Prostate gland (tissue), 2 donors: ENCODE measurements at regions not wholly inside any gene's neighbourhood (a gene's known extent, or its start where the extent isn't known, plus 50 kb on each side); places are given as distances from the start of the nearest gene placed in this dataset.
"Not testable (repeated sequence)": the region's sequence is repeated elsewhere in the genome, so short reads cannot be mapped to it uniquely, and the experiment has no call there.

Experiments used
- DNase-seq: peaks from one replicate; pipeline ENCODE4 v3.0.0-alpha.2; 2019; ENCODE audit warnings: low spot score
- H3K27ac ChIP-seq, 2 donors: fragments of 200-600 bp; sonication (generic); 2 replicates each; pipeline ENCODE4 v1.5.1; 2017 to 2019
- H3K27me3 ChIP-seq: fragments of 200-600 bp; sonication (generic); replicated peaks from 2 replicates; pipeline ENCODE4 v1.5.1; 2019; ENCODE audit not compliant: insufficient read depth
- H3K36me3 ChIP-seq, 2 donors: fragments of 200-600 bp; sonication (generic); 1 replicate in 1 of 2; 2 replicates in 1 of 2; pipeline versions ENCODE4 v1.5.1 to v1.8.1; 2017 to 2019
- H3K4me1 ChIP-seq: fragments of 200-600 bp; sonication (generic); replicated peaks from 2 replicates; pipeline ENCODE4 v1.5.1; 2019
- H3K4me3 ChIP-seq, 2 donors: fragments of 200-600 bp; sonication (generic); 2 replicates each; pipeline ENCODE4 v1.5.1; 2017 to 2019
- H3K9me3 ChIP-seq: fragments of 200-600 bp; sonication (generic); 2 replicates; pipeline ENCODE4 v1.5.1; 2017
- CTCF ChIP-seq, 4 experiments: fragments of 200-600 bp in 2 of 4; fragments of 450-650 bp in 2 of 4; sonication (generic) in 2 of 4; IDR thresholded peaks; 1 replicate in 3 of 4; 2 replicates in 1 of 4; pipeline ENCODE4 v1.5.1; 2016 to 2019; ENCODE audit warnings: antibody characterized with exemption in 4 of 4, mild to moderate bottlenecking in 2 of 4, moderate library complexity in 2 of 4
- POLR2A ChIP-seq: fragments of 450-650 bp; IDR thresholded peaks from one replicate; pipeline ENCODE4 v1.6.1; 2016; ENCODE audit warnings: antibody characterized with exemption, mild to moderate bottlenecking
- POLR2AphosphoS5 ChIP-seq: sonication (generic); formaldehyde crosslinking; IDR thresholded peaks from one replicate; pipeline ENCODE4 v1.6.1; 2017; ENCODE audit warnings: antibody characterized with exemption
- WGBS: methylation state at CpG from one replicate; pipeline ENCODE4 v1.1.5; 2018; 5-methylcytosine and 5-hydroxymethylcytosine counted together
- intact Hi-C: fragments of 100-400 bp; cut with DNase I; formaldehyde crosslinking; loops from one replicate; pipeline ENCODE4 v1.14.2; 2022

- H3K27ac ChIP-seq, H3K4me1 ChIP-seq, H3K9me3 ChIP-seq, H3K4me3 ChIP-seq, H3K27me3 ChIP-seq, intact Hi-C loops, H3K36me3 ChIP-seq, DNase-seq: not testable (repeated sequence)
- 63% methylated on average over 5 of the region's 6 CpGs for WGBS
- peak in 3 of 4 experiments; percentile 26 to 43 (median 37) for TF ChIP-seq CTCF (IDR thresholded peaks at IDR 0.05)
These were observed 144.3 kb downstream of the UNC93B1 start for GRCh38 chr11:67859513-67860161.

- H3K27me3 ChIP-seq, H3K27ac ChIP-seq, H3K36me3 ChIP-seq, H3K4me3 ChIP-seq, DNase-seq, intact Hi-C loops, H3K4me1 ChIP-seq, H3K9me3 ChIP-seq: not testable (repeated sequence)
- 74% methylated on average over 7 of the region's 7 CpGs for WGBS
These were observed 153.2 kb downstream of the UNC93B1 start for GRCh38 chr11:67850747-67851146.

- DNase-seq, H3K4me3 ChIP-seq, H3K36me3 ChIP-seq, H3K9me3 ChIP-seq, H3K27ac ChIP-seq, H3K4me1 ChIP-seq, intact Hi-C loops, H3K27me3 ChIP-seq: not testable (repeated sequence)
- WGBS, result 74% methylated on average over 7 of the region's 7 CpGs
These were observed 154.1 kb downstream of the UNC93B1 start for GRCh38 chr11:67849766-67850165.

- Histone ChIP-seq H3K4me3 (peak overlapping the region; percentile 19), H3K27ac (peak overlapping the region; percentile 84)
- WGBS, result 32% methylated on average over 25 of the region's 25 CpGs
- H3K4me1 ChIP-seq, intact Hi-C loops, H3K9me3 ChIP-seq, H3K36me3 ChIP-seq, H3K27me3 ChIP-seq: not testable (repeated sequence)
- DNase-seq, result peak; percentile 71
- peak in 3 of 4 experiments; percentile 12 to 34 (median 13) for TF ChIP-seq CTCF (IDR thresholded peaks at IDR 0.05)
- TF ChIP-seq POLR2AphosphoS5, result peak; percentile 90
- TF ChIP-seq POLR2A, result peak; percentile 73
These were observed 155.7 kb downstream of the UNC93B1 start for GRCh38 chr11:67847896-67848875.

- H3K36me3 ChIP-seq, H3K9me3 ChIP-seq, DNase-seq, H3K27me3 ChIP-seq, H3K4me3 ChIP-seq, H3K27ac ChIP-seq, intact Hi-C loops, H3K4me1 ChIP-seq: not testable (repeated sequence)
- WGBS, result 80% methylated on average over 3 of the region's 3 CpGs
These were observed 157.6 kb downstream of the UNC93B1 start for GRCh38 chr11:67846303-67846702.

GRCh38 chr11:67845296-67845695 is 158.6 kb downstream of the UNC93B1 start:
- DNase-seq, H3K4me3 ChIP-seq, H3K4me1 ChIP-seq, H3K27ac ChIP-seq, intact Hi-C loops, H3K36me3 ChIP-seq, H3K27me3 ChIP-seq, H3K9me3 ChIP-seq: not testable (repeated sequence)
- WGBS, result 31% methylated on average over 2 of the region's 5 CpGs

- H3K4me3 ChIP-seq, H3K9me3 ChIP-seq, DNase-seq, H3K27ac ChIP-seq, H3K27me3 ChIP-seq, H3K36me3 ChIP-seq, intact Hi-C loops, H3K4me1 ChIP-seq: not testable (repeated sequence)
- 66% methylated on average over 7 of the region's 7 CpGs for WGBS
These were observed 163.3 kb downstream of the UNC93B1 start for GRCh38 chr11:67840599-67840998.

GRCh38 chr11:67830152-67830551 is 155.7 kb upstream of the ALDH3B2 start:
- WGBS, result 23% methylated on average over 7 of the region's 7 CpGs

GRCh38 chr11:67826951-67827296 is 152.5 kb upstream of the ALDH3B2 start:
- H3K4me3 ChIP-seq, intact Hi-C loops, H3K27ac ChIP-seq, H3K9me3 ChIP-seq, DNase-seq, H3K4me1 ChIP-seq, H3K27me3 ChIP-seq, H3K36me3 ChIP-seq: not testable (repeated sequence)
- 76% methylated on average over 4 of the region's 4 CpGs for WGBS

More at GRCh38 chr11:67830152-67830551, 155.7 kb upstream of the ALDH3B2 start:
- H3K27ac ChIP-seq, H3K27me3 ChIP-seq, H3K4me1 ChIP-seq, H3K9me3 ChIP-seq, H3K36me3 ChIP-seq, intact Hi-C loops, DNase-seq, H3K4me3 ChIP-seq: not testable (repeated sequence)
